ENCODE measurements at regions not wholly inside any gene's neighbourhood (a gene's known extent, or its start where the extent isn't known, plus 50 kb on each side); places are given as distances from the start of the nearest gene placed in this dataset.

DNA sequence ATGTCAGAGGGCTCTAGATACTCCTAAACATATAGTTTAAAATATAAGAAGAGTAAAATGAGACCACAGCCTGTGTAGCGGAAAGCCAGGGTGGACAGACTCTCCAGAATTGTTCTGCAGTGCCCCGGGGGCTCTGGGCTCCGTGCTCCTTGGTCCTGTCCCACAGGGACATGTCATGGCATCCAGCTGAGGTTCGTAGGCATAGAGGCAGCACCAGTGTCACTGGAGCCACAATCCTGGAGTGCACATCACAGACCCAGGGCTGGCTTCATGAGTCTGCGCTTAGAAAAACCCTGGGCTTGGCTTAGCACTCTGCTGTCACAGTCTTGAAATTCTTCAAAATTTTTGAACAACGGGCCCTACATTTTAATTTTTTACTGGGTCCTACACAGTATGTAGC, 280.4 kb upstream of the ZNF32 start:
- no peak for DNase-seq
- Histone ChIP-seq H2AFZ (ENCODE audit: low read length) (no peak overlapping the region), H3K4me2 (ENCODE audit: low read depth, low read length) (no peak overlapping the region), H3K27ac (ENCODE audit: low read length) (no peak overlapping the region), H3K27me3 (replicated peaks; ENCODE audit: insufficient read depth, low read length) (no peaks in the 10 kb centered on the region), H4K20me1 (ENCODE audit: insufficient read depth, low read length) (no peaks in the 10 kb centered on the region), H3K9ac (ENCODE audit: low read length) (no peak overlapping the region), H3K4me1 (ENCODE audit: low read length) (no peaks in the 10 kb centered on the region), H3K4me3 (ENCODE audit: low read length) (no peak overlapping the region), H3K9me2 (replicated peaks; ENCODE audit: insufficient read depth, low read length) (no peaks in the 10 kb centered on the region), H3K9me3 (replicated peaks; ENCODE audit: insufficient read depth, low read length) (no peaks in the 10 kb centered on the region), H3K79me2 (ENCODE audit: low read length) (no peaks in the 10 kb centered on the region), H3F3A (ENCODE audit: insufficient read depth, low read length) (no peaks in the 10 kb centered on the region), H3K36me3 (replicated peaks; ENCODE audit: insufficient read depth, low read length) (no peaks in the 10 kb centered on the region)
- TF ChIP-seq EZH2 (optimal IDR thresholded peaks at IDR 0.05; ENCODE audit: low read depth, low read length) (no peak), EZH2phosphoT487 (IDR thresholded peaks at IDR 0.05; ENCODE audit: low read length) (no peak)
- TF ChIP-seq, protein P1, sequence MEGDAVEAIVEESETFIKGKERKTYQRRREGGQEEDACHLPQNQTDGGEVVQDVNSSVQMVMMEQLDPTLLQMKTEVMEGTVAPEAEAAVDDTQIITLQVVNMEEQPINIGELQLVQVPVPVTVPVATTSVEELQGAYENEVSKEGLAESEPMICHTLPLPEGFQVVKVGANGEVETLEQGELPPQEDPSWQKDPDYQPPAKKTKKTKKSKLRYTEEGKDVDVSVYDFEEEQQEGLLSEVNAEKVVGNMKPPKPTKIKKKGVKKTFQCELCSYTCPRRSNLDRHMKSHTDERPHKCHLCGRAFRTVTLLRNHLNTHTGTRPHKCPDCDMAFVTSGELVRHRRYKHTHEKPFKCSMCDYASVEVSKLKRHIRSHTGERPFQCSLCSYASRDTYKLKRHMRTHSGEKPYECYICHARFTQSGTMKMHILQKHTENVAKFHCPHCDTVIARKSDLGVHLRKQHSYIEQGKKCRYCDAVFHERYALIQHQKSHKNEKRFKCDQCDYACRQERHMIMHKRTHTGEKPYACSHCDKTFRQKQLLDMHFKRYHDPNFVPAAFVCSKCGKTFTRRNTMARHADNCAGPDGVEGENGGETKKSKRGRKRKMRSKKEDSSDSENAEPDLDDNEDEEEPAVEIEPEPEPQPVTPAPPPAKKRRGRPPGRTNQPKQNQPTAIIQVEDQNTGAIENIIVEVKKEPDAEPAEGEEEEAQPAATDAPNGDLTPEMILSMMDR (IDR thresholded peaks at IDR 0.05; ENCODE audit: low read length): no peak

DNA sequence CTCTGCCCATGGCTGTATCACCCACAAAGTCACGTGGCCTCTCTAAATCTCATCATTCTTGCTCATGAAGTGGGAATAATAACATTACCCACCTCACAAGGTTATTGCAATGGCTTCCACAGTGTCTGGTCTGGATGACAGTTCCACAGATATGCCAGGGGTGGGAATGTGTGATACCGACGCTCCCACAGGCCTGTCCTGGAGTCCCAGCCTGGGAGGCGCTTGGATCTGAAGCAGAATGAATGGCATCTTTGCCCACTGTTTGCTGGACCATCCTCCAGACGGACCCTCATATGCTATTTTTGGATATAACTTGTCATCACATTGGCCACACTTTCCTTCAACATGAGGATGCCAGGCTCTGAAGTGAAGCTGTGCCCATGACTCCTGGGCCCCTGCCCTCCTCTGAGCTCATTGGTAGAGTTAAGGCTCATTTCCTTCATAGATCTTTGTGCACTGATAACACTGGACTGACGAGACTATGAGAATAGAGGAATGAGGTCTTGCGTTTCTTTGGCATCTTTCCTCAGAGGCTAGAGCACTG, 279.8 kb upstream of the ZNF32 start:
- H3K9me2 ChIP-seq (replicated peaks; ENCODE audit: insufficient read depth, low read length): no peaks in the 10 kb centered on the region
- no peaks in the 10 kb centered on the region for H3K9me3 ChIP-seq (replicated peaks; ENCODE audit: insufficient read depth, low read length)
- no peak overlapping the region for H3K9ac ChIP-seq (ENCODE audit: low read length)
- H4K20me1 ChIP-seq (ENCODE audit: insufficient read depth, low read length): no peaks in the 10 kb centered on the region
- H3K79me2 ChIP-seq (ENCODE audit: low read length): no peaks in the 10 kb centered on the region
- no peak overlapping the region for H2AFZ ChIP-seq (ENCODE audit: low read length)
- H3K4me1 ChIP-seq (ENCODE audit: low read length): no peaks in the 10 kb centered on the region
- H3F3A ChIP-seq (ENCODE audit: insufficient read depth, low read length): no peaks in the 10 kb centered on the region
- no peak for DNase-seq
- H3K4me2 ChIP-seq (ENCODE audit: low read depth, low read length): no peak overlapping the region
- H3K4me3 ChIP-seq (ENCODE audit: low read length): no peak overlapping the region
- TF ChIP-seq EZH2 (optimal IDR thresholded peaks at IDR 0.05; ENCODE audit: low read depth, low read length): no peak
- TF ChIP-seq EZH2phosphoT487 (IDR thresholded peaks at IDR 0.05; ENCODE audit: low read length): no peak
- TF ChIP-seq, protein P1 (IDR thresholded peaks at IDR 0.05; ENCODE audit: low read length): no peak
- no peaks in the 10 kb centered on the region for H3K27me3 ChIP-seq (replicated peaks; ENCODE audit: insufficient read depth, low read length)
- no peak overlapping the region for H3K27ac ChIP-seq (ENCODE audit: low read length)
- H3K36me3 ChIP-seq (replicated peaks; ENCODE audit: insufficient read depth, low read length): no peaks in the 10 kb centered on the region

DNA sequence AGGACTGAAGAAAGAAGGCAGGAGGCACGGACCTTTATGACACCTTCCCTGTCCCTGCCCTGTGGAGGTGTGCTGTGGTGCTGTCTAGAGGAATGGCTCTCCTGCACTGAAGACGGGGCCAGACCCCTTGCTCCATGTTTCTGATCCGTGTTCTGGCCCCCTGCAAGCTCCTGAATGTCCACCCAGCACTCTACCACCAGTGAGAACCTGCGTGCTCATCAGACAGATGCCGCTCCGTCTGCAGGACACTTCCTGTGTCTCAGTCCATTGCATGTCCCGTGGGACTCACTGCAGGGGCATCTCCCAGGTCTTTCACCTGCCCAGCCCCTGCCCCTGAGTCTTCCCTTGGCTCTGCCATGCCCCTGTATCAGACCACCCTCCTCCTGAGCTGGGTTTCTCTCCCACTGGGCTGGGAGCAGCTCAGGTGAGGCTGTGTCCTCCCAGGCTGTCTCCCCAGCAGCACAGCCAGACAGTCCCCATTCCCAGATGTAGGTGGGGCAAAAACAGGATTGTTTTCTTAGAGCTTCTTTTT, 278.3 kb upstream of the ZNF32 start:
- no peaks in the 10 kb centered on the region for H3F3A ChIP-seq (ENCODE audit: insufficient read depth, low read length)
- no peaks in the 10 kb centered on the region for H3K9me3 ChIP-seq (replicated peaks; ENCODE audit: insufficient read depth, low read length)
- no peak overlapping the region for H3K9ac ChIP-seq (ENCODE audit: low read length)
- no peak overlapping the region for H3K4me2 ChIP-seq (ENCODE audit: low read depth, low read length)
- no peaks in the 10 kb centered on the region for H3K9me2 ChIP-seq (replicated peaks; ENCODE audit: insufficient read depth, low read length)
- no peaks in the 10 kb centered on the region for H4K20me1 ChIP-seq (ENCODE audit: insufficient read depth, low read length)
- H3K27me3 ChIP-seq (replicated peaks; ENCODE audit: insufficient read depth, low read length): no peaks in the 10 kb centered on the region
- H3K27ac ChIP-seq (ENCODE audit: low read length): no peak overlapping the region
- H2AFZ ChIP-seq (ENCODE audit: low read length): no peak overlapping the region
- TF ChIP-seq, protein P1 (IDR thresholded peaks at IDR 0.05; ENCODE audit: low read length): no peak
- no peak for TF ChIP-seq EZH2 (optimal IDR thresholded peaks at IDR 0.05; ENCODE audit: low read depth, low read length)
- H3K4me3 ChIP-seq (ENCODE audit: low read length): no peak overlapping the region
- H3K36me3 ChIP-seq (replicated peaks; ENCODE audit: insufficient read depth, low read length): no peaks in the 10 kb centered on the region
- no peak for DNase-seq
- no peaks in the 10 kb centered on the region for H3K79me2 ChIP-seq (ENCODE audit: low read length)
- no peaks in the 10 kb centered on the region for H3K4me1 ChIP-seq (ENCODE audit: low read length)
